ENCODE measurements at regions not wholly inside any gene's neighbourhood (a gene's known extent, or its start where the extent isn't known, plus 50 kb on each side); places are given as distances from the start of the nearest gene placed in this dataset.
"Not testable (repeated sequence)": the region's sequence is repeated elsewhere in the genome, so short reads cannot be mapped to it uniquely, and the experiment has no call there.

DNA sequence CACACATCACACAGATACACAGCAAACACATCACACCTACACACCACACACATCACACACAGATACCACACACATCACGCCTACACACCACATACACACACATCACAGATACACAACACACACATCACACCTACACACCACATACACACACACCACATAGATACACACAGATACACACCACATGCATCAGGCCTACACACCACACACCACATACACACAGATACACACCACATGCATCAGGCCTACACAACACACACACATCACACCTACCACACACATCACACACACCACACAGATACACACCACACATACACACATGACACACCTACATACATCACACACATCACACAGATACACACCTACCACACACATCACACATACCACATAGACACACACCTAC lies 158.8 kb downstream of the NDUFA10 start:
- no peak for DNase-seq (ENCODE audit: low read depth, low spot score)

DNA sequence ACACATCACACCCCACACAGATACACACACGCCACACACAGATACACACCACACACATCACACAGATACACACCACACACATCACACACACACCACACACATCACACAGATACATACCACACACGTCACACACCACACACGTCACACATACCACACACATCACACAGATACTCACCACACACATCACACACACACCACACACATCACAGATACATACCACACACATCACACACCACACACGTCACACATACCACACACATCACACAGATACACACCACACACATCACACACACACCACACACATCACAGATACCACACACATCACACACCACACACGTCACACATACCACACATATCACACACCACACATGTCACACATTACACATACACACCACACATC lies 159.3 kb downstream of the NDUFA10 start:
- not testable (repeated sequence) for DNase-seq (ENCODE audit: low read depth, low spot score)

DNA sequence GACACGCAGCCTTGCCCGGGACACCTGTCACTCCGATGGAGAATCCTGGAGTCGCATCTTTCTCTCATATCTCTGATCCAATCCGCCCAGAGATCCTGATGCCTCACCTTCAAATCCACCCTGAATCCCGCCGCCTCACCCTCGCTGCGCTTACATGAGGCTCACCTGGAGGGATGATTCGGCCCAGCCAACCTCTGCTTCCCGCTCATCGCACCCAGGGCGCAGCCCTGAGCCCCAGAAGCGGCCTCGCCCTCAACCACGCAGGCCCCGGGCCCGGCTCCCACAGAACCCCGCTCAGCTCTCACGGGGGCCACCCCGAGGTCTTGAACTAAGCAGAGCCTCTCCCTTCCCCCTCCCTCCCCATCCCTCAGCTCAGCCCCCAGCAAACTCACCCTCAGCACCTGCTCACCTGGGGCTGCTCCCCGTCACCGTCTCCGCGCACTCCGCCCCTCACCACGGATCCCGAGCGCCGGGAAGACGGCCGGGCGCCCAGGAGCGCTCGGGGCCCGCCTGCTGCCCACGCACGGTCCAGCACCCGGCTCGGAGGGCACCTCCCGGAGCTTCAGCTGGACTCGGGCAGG lies 160.0 kb downstream of the NDUFA10 start:
- no peak for DNase-seq (ENCODE audit: low read depth, low spot score)

DNA sequence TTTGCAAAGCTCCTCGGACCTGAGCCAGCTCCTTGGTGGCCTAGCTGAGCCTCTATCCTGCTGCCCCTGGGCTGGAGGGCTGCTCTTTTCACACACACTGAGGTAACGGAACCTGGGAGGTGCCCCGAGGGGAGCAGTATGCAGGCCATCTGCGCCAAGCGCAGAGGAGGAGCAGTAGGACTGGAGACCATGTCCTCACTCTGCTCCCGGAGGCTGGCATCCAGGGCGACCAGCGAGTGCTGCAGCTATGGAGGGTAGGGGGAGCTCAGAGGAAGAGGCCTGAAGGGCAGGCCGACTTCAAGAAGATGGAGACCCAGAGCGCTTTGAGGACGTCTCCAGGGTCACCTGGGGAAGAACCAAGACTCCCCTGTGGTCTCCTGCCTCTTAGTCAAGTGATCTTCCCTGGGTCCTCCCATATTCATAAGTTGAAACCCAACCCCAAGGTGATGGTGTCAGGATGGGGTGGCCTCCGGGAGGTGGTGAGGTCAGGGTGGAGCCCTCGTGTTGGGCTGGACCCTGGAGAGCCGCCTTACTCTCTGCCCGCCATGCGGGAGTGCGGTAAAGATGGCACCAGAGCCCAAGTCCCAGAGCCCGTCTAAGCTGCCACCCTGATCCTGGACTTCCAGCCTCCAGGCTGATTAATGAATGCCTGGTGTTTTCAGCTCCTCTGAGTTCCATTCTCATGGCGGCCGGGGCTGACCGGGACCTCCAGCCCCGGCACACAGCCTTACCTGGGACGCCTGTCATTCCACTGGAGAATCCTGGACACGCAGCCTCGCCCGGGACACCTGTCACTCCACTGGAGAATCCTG lies 160.7 kb downstream of the NDUFA10 start:
- no peak for DNase-seq (ENCODE audit: low read depth, low spot score)

DNA sequence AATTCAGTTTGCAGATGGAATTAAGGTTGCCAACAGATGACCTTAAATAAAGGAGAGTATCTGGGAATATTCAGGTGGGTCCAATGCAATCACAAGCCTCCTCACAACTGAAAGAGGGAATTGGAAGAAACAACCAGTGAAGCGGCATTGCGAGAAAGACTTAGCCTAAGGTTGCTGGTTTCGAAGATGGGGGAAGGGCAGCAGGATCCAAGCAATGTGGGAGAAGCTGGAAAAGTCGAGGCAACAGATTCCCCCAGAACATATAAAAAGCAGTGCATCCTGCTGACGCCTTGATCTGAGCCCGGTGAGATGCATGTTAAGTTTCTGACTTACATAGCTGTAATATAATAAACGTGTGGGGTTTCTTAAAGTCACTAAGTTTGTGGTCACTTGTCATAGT lies 162.5 kb downstream of the NDUFA10 start:
- no peak for DNase-seq (ENCODE audit: low read depth, low spot score)

DNA sequence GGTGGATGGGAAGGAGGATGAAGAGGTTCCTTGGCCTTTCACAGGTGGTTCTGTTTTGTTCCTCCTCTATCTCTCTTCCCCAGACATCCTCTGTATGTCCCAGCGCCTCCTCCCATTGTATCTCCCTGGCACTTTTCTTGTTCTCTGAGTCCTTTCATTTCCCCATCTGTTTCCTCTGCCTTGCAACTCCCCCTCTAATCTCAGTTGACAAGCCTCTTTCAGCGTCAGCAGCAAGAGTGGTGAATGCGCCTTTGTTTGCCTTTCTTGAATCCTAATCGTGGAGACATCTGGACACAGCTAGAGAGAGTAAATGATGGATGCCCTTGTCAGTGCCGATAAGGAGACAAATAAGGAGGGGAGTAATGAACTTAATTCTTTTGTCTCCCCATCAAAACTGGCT lies 167.0 kb downstream of the NDUFA10 start:
- DNase-seq (ENCODE audit: low read depth, low spot score): no peak

DNA sequence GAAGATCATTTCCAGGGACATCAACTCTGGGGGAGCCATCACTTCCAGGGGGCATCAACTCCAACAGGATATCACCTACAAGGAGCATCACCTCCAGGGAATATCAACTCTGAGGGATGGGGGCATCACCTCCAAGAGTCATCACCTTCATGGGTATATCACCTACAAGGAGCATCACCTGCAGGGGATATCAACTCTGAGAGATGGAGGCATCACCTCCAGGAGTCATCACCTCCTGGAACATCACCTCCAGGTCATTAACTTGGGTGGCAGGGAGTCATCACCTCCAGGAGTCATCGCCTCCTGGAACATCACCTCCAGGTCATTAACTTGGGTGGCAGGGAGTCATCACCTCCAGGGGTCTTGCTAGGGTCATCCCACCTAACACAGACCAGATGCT lies 167.6 kb downstream of the NDUFA10 start:
- DNase-seq (ENCODE audit: low read depth, low spot score): no peak

DNA sequence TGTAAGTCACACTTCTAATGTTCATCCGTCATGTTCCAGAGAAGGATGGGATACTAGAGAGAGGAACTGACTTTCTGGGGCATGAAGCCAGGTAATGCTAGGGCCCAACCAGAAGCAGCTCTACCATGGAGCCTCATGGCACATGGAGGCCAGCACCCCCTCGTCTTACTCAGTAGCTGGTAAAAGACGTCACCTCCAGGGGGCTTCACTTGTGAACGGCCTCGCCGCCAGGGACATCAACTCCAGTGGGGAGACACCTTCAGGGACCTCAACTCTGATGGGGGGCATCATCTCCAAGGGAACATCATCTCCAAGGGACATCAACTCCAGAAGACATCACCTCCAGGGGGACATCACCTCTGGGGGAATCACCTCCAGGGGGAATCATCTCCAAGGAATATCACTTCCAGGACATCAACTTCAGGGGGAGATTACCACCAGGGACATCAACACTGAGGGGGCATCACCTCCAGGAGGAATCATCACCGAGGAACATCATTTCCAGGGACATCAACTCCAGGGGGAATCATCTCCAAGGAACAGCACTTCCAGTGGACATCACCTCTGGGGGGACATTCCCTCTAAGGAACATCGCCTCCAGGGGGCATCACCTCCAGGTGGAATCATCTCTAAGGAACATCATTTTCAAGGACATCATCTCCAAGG lies 168.4 kb downstream of the NDUFA10 start:
- no peak for DNase-seq (ENCODE audit: low read depth, low spot score)

DNA sequence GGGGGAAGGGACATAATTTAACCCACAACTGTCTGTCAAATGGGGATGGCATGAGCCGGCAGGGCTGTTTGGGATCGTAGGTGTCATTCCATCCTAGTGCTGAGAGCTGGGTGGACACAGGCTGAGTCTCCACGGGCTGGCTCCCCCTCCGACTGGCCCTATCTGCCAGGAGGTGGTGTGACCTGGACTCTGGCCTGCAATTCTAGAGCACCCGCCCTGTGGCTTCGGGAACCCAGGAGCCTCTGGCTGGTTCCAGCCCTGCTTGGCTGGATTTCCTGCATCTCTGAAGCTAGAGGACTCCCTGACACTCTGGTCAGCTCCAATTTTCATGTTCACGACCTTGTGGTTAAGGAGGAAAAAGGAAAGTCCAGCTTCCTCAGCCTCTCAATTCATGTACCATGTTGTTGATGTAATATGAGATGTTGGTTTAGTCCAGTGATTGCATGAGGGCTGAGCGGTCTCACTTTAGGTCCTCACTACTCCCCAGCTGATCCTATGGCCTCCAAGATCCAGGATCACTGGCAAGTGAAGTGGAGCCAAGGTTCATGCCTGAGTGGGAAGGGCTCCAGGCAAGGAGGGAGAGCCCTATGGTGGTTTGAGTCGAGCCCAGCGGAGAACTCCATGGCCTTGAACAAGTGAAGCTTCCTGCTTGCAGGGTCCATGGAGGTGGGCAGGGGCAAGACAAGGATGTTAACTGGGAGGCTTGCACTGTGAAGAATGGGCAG lies 169.1 kb downstream of the NDUFA10 start:
- no peak for DNase-seq (ENCODE audit: low read depth, low spot score)

DNA sequence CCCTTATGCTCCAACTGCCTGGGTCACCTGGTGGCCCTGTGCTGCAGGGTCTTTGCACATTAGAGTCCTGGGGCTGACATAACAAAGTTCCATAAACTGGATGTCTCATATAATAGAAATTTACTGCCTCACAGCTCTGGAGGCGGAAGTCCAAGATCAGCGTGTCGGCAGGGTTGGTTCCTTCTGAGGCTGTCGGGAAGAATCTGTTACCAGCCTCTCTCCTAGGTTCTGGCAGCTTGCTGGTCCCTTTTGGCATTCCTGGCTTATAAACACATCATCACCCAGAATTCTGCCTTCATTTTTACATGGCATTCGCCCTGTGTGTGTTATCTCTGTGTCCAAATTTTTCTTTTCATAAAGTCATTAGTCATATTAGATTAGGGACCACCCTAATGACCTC lies 170.5 kb downstream of the NDUFA10 start:
- DNase-seq (ENCODE audit: low read depth, low spot score): no peak

DNA sequence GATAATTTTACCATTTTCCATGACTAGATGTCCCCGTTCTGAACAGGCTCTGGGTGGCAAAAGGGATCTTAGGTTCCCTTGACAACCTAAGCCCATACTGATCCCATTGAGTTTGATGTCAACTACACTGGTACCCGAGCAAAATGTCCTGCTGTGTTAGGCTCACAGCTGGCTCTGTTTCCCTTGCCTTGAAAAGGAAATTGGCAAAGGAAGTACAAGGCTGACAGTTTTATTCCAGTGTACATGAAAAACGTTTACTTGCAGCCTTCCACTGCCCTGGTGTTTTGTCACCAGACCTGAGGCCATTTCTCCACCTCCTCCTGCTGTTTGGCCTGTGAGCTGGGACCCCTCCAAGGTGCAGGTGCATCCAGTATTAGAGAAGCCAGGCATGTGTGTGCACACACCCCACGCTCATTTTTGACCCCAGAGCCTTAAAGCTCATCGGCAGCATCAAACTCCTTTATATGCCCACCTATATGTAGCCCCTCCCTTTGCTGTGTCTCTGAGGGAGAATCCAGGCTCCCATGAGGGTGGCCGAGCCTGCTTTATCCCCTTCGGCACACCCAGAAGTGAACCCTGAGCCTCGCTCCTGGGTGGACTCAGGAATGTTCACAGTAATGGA lies 171.3 kb downstream of the NDUFA10 start:
- DNase-seq (ENCODE audit: low read depth, low spot score): no peak

DNA sequence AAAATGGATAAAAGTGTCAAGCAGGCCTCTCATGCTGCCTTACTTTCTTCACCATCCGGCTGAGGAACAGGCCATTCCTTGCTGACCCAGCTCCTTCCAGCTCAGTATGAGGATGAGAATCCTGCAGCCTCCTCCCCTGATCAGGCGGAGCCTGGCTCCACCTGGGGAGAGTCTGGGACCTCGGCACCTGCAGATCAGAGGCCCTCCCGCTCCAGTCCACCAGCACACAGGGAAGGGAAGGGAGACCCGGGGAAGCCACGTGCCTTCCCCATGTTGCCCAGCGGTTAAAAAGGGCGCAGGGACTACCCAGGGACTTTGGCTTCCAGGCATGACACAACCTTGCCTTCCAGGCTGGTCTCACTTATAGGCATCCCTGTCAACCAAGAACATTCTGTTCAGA lies 172.0 kb downstream of the NDUFA10 start:
- no peak for DNase-seq (ENCODE audit: low read depth, low spot score)

DNA sequence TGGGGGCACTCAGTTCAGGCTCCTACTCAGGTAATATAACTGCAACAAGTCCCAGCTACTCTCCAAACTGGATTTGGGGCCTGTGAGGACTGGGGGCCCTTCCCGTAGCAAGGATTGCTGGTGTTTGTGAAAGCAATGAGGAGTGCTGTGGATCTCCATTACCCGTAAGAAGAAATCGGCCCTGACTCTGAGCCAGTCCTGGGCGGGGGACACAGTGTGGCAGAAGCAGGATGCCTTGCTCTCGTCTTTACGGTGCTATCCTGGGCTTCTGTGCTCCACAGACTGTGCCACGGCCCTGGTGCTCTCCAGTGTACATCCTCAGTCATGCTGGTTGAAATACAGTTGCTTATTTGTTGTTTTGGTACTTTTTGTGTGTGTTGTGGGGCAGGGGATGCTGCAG lies 172.9 kb downstream of the NDUFA10 start:
- DNase-seq (ENCODE audit: low read depth, low spot score): no peak

DNA sequence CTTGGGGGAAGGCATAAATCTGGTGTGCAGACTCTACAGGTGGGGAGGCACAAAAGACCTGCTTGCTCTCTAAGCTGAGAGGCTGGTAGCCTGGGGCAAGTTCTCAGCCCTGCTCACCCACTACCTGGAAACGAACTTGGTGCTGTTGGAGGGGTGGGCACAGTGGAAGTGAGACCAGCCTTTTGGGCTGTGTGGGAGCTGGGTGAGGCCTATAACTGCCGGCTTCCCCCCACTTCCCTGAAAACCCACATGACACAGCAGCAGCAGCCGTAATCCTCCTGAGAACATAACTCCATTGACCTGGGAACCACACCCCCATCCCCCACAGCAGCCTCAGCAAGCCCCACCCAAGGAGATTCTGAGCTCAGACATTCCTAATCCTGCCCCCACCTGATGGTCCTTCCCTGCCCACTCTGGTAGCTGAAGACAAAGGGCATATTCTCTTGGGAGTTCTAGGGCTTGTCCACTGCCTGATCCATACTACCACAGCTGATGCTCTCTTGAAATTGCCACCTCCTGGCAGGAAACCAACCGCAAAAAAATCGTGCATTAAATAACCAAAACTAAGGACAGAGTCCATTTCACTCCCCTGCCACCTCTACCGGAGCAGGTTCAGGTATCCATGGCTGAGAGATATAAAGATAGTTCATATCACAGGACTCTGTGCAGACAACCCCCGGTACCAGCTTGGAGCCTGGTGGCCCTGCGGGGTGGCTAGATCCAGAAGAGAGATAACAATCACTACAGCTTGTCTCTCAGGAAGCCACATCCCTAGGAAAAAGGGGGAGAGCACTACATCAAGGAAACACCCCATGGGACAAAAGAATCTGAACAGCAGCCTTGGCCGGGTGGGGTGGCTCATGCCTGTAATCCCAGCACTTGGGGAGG lies 178.1 kb downstream of the NDUFA10 start:
- no peak for DNase-seq (ENCODE audit: low read depth, low spot score)

DNA sequence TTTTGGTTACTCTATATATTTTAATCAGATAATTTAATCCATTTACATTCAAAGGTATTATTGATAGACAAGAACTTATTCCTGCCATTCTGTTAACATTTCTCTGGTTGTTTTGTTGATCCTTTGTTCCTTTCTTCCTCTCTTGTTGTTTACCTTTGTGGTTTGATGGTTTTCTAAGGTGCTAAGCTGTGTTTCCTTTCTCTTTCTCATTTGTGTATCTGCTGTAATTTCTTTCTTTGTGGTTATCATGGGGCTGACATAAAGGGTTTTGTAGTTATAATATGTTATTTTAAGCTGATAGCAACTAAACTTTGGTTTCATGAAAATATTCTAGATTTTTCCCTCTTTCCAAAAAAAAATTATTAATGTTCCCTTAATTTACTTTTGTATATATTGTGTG lies 179.2 kb downstream of the NDUFA10 start:
- DNase-seq (ENCODE audit: low read depth, low spot score): no peak

DNA sequence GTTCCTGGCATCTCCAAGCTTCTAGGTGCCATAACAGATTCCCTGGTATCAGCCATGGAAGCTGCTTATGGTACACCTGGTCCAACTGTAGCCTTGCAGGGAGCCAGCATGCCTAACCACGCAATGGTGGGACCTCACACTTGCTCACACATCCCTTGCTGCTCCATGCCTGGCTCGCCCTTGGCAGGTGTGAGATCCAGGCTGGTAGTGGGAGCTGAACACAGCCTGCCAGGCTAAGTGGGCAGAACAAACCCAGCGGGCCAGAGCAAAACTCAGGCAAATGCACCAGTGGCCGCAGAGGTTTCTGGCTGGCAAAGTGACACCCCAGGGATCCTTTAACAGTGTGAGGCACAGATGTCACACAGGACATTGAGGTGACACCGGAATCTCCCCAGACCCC lies 185.8 kb downstream of the NDUFA10 start:
- DNase-seq (ENCODE audit: low read depth, low spot score): no peak

DNA sequence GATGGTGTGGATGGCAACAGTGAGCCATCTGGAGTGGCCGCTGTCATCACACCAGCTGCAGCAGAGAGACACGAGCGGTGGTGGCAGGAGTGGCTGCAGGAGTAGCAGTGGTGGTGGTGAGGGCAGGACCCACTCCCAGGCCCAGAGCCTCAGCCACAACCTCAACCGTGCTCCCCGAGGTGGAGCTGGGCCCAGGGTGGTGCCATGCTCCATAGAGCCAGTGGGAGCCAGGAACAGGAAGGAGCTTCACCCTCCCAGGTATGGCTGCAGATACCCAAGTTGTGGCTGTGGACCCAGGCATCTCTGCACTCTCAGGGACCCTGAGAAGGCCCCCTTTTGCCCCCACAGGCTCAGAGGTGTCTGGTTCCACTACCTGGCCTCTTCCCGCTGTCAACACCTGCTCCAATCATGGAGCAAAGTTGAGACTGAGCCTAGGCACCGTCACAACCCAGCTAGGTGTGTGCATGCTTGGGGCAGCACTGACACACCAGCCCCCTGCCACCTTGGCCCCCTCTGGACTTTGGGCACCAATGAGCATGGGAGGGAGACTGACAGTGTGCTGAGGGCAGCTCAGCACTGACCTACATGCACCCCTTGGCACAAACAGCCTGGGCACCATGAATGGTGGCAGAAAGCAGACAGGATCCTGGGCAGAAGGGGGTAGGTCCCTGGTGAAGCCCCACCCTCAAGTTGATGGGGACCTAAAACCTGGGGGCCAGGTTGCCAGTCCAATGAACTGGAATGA lies 188.9 kb downstream of the NDUFA10 start:
- no peak for DNase-seq (ENCODE audit: low read depth, low spot score)

DNA sequence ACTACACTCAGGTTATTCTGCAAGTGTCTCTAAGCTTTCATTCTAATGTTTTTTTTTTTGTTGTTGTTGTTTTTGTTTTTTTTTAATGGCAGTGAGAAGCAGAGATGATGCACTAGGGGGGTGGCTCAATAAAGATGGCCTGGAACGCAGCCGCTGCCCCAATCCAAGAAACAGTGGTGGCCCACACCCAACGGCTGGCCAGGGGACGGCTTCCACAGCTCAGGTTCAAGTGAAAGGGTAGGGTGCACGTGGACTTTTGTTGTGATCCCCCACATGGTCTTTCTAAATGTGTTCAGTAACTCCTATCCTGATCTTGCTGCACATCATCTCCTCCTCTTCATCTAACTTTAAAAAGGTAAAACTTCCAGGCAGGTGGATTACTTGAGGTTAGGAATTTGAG lies 190.1 kb downstream of the NDUFA10 start:
- DNase-seq (ENCODE audit: low read depth, low spot score): no peak

DNA sequence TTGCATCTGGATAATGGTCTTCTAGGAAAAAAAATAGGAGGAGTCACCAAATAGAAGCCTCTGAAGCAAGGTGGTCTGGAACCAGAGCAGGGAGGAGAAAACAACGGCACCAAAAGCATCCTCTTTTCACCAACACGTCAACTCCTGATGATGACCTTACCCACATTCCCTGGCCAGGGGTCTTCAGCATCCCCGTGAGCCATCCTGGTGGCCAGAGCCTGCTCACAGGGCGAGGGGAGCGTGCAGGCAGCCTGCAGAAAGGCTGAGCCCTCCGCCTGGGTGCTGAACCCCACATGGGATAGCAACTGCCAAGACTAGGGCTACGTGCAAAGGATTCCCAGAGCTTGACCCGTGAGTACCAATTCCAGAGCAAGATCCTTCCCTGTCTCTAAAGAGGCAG lies 191.0 kb downstream of the NDUFA10 start:
- DNase-seq (ENCODE audit: low read depth, low spot score): no peak
